ENCODE measurements at regions not wholly inside any gene's neighbourhood (a gene's known extent, or its start where the extent isn't known, plus 50 kb on each side); places are given as distances from the start of the nearest gene placed in this dataset.
A peak's percentile ranks its signal among the peaks of the same experiment; 100 is the strongest.

- no peak overlapping the region for H3K27ac Mint-ChIP-seq
- no peak overlapping the region for H2AFZ ChIP-seq (ENCODE audit: insufficient read depth, low read depth, low read length, poor library complexity, severe bottlenecking)
- no peaks in the 10 kb centered on the region for H3K36me3 Mint-ChIP-seq
Measured at GRCh38 chr2:7899241-7899640, 782.6 kb upstream of the ID2 start.

GRCh38 chr2:7899923-7900322 lies 781.9 kb upstream of the ID2 start:
- peaks cover 50% of the 10 kb centered on the region for H3K4me1 Mint-ChIP-seq
- peaks cover 43 to 53% of the 10 kb centered on the region in 2 donors for H3K4me1 ChIP-seq (ENCODE audit: control insufficient read depth in 1 of 2, insufficient read depth in 2 of 2, low read length in 2 of 2)
- no peak overlapping the region for H3K27ac ChIP-seq (ENCODE audit: low read depth in 1 of 2, low read length in 2 of 2)
- H3K27ac Mint-ChIP-seq, result no peak overlapping the region
- H3K9me3 Mint-ChIP-seq, result no peaks in the 10 kb centered on the region
- H3K36me3 Mint-ChIP-seq, result no peaks in the 10 kb centered on the region
- H3K4me2 ChIP-seq (replicated peaks; ENCODE audit: extremely low read depth, low read length, poor library complexity, severe bottlenecking), result peak overlapping the region; percentile 26
- no peak overlapping the region for H3K4me3 Mint-ChIP-seq
- H3K79me2 ChIP-seq (ENCODE audit: insufficient read depth, low read length), result no peaks in the 10 kb centered on the region
- TF ChIP-seq CTCF (IDR thresholded peaks at IDR 0.05), result no peak
- H3K9me3 ChIP-seq (replicated peaks in 1 of 2; ENCODE audit: control insufficient read depth in 1 of 2, insufficient read depth in 1 of 2, low read length in 2 of 2), result no peaks in the 10 kb centered on the region
- intact Hi-C loops (cut with micrococcal nuclease), result no loop called here
- no peak overlapping the region for H3K4me3 ChIP-seq (replicated peaks in 1 of 3; ENCODE audit: low read depth in 2 of 3, low read length in 3 of 3)
- H3K27me3 ChIP-seq (ENCODE audit: control insufficient read depth in 2 of 2, insufficient read depth in 2 of 2, low read length in 2 of 2), result no peaks in the 10 kb centered on the region
- no peaks in the 10 kb centered on the region for H4K20me1 ChIP-seq (ENCODE audit: insufficient read depth, low read length)
- no peak for DNase-seq
- no CpG with 5 or more reads among the region's 1 CpG for WGBS (ENCODE audit: insufficient coverage)
- H3K36me3 ChIP-seq (replicated peaks in 1 of 2; ENCODE audit: control insufficient read depth in 1 of 2, insufficient read depth in 2 of 2, low read length in 2 of 2), result no peaks in the 10 kb centered on the region
- H3K27me3 Mint-ChIP-seq (ENCODE audit: low read depth in 3 of 3), result peaks cover 4 to 7% (median 7%) of the 10 kb centered on the region in 3 donors
- no peak overlapping the region for H2AFZ ChIP-seq (ENCODE audit: insufficient read depth, low read depth, low read length, poor library complexity, severe bottlenecking)
- H3K9ac ChIP-seq (ENCODE audit: insufficient read depth, low read length, poor library complexity, severe bottlenecking), result no peak overlapping the region

More at GRCh38 chr2:7899241-7899640, 782.6 kb upstream of the ID2 start:
- H3K4me2 ChIP-seq (replicated peaks; ENCODE audit: extremely low read depth, low read length, poor library complexity, severe bottlenecking), result peak overlapping the region; percentile 26
- TF ChIP-seq CTCF (IDR thresholded peaks at IDR 0.05), result no peak
- H3K27me3 Mint-ChIP-seq (ENCODE audit: low read depth in 3 of 3), result peaks cover 2 to 7% (median 6%) of the 10 kb centered on the region in 3 donors
- no peaks in the 10 kb centered on the region for H3K9me3 Mint-ChIP-seq
- H3K27me3 ChIP-seq (ENCODE audit: control insufficient read depth in 2 of 2, insufficient read depth in 2 of 2, low read length in 2 of 2), result no peaks in the 10 kb centered on the region
- peaks cover 52% of the 10 kb centered on the region for H3K4me1 Mint-ChIP-seq
- no peak overlapping the region for H3K27ac ChIP-seq (ENCODE audit: low read depth in 1 of 2, low read length in 2 of 2)
- 0% methylated on average over 2 of the region's 5 CpGs for WGBS (ENCODE audit: insufficient coverage)
- H3K4me1 ChIP-seq (ENCODE audit: control insufficient read depth in 1 of 2, insufficient read depth in 2 of 2, low read length in 2 of 2), result peaks cover 44 to 54% of the 10 kb centered on the region in 2 donors
- H3K36me3 ChIP-seq (replicated peaks in 1 of 2; ENCODE audit: control insufficient read depth in 1 of 2, insufficient read depth in 2 of 2, low read length in 2 of 2), result no peaks in the 10 kb centered on the region
- H4K20me1 ChIP-seq (ENCODE audit: insufficient read depth, low read length), result no peaks in the 10 kb centered on the region
- H3K4me3 ChIP-seq (replicated peaks in 1 of 3; ENCODE audit: low read depth in 2 of 3, low read length in 3 of 3), result peak overlapping the region in 1 of 3 experiments; percentile 20
- no peaks in the 10 kb centered on the region for H3K79me2 ChIP-seq (ENCODE audit: insufficient read depth, low read length)
- DNase-seq, result no peak
- H3K9ac ChIP-seq (ENCODE audit: insufficient read depth, low read length, poor library complexity, severe bottlenecking), result no peak overlapping the region
- no peaks in the 10 kb centered on the region for H3K9me3 ChIP-seq (replicated peaks in 1 of 2; ENCODE audit: control insufficient read depth in 1 of 2, insufficient read depth in 1 of 2, low read length in 2 of 2)
- intact Hi-C loops (cut with micrococcal nuclease), result no loop called here
- H3K4me3 Mint-ChIP-seq, result peak overlapping the region in 1 of 2 donors; percentile 78

All from CD14-positive monocyte (primary cell).